NB4 (cell line): ENCODE measurements at regions not wholly inside any gene's neighbourhood (a gene's known extent, or its start where the extent isn't known, plus 50 kb on each side); places are given as distances from the start of the nearest gene placed in this dataset.
"Not testable (repeated sequence)": the region's sequence is repeated elsewhere in the genome, so short reads cannot be mapped to it uniquely, and the experiment has no call there.

ENCODE experiments used
- POLR2A ChIP-seq: IDR thresholded peaks from 2 replicates; pipeline ENCODE4 v1.6.1; 2011; ENCODE audit warnings: mild to moderate bottlenecking; ENCODE audit not compliant: insufficient read length; ENCODE audit errors: extremely low read depth
- TF ChIP-seq, protein P1 (sequence below): IDR thresholded peaks from one replicate; pipeline ENCODE4 v1.5.1; 2012; ENCODE audit warnings: low read depth, low read length
- TF ChIP-seq, protein P2 (sequence below): IDR thresholded peaks from 2 replicates; pipeline ENCODE4 v1.6.1; 2011; ENCODE audit warnings: low read depth, low read length

DNA sequence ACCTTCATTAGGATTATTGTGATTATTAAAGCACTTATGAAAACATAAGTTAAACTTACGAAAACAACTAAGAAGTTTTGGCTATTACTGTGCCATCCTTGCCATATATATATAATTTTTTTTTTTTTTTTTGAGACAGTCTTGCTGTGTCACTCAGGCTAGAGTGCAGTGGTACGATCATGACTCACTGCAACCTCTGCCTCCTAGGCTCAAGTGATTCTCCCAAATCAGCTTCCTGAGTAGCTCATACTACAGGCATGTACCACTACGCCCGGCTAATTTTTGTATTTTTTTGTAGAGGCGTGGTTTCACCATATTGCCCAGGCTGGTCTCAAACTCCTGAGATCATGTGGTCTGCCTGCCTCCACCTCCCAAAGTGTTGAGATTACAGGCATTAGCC is 91.0 kb upstream of the GARIN1A start:
- TF ChIP-seq, protein P1, sequence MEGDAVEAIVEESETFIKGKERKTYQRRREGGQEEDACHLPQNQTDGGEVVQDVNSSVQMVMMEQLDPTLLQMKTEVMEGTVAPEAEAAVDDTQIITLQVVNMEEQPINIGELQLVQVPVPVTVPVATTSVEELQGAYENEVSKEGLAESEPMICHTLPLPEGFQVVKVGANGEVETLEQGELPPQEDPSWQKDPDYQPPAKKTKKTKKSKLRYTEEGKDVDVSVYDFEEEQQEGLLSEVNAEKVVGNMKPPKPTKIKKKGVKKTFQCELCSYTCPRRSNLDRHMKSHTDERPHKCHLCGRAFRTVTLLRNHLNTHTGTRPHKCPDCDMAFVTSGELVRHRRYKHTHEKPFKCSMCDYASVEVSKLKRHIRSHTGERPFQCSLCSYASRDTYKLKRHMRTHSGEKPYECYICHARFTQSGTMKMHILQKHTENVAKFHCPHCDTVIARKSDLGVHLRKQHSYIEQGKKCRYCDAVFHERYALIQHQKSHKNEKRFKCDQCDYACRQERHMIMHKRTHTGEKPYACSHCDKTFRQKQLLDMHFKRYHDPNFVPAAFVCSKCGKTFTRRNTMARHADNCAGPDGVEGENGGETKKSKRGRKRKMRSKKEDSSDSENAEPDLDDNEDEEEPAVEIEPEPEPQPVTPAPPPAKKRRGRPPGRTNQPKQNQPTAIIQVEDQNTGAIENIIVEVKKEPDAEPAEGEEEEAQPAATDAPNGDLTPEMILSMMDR: not testable (repeated sequence)
- not testable (repeated sequence) for TF ChIP-seq POLR2A
- TF ChIP-seq, protein P2, sequence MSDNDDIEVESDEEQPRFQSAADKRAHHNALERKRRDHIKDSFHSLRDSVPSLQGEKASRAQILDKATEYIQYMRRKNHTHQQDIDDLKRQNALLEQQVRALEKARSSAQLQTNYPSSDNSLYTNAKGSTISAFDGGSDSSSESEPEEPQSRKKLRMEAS: not testable (repeated sequence)
